NCI-H187 treated with DMSO at 0.1 percent for 48 hours (cell line): ENCODE measurements at regions not wholly inside any gene's neighbourhood (a gene's known extent, or its start where the extent isn't known, plus 50 kb on each side); places are given as distances from the start of the nearest gene placed in this dataset.
A peak's percentile ranks its signal among the peaks of the same experiment; 100 is the strongest.

Source experiments
- DNase-seq: peaks from one replicate; lab custom pipeline; 2025; lab: John Stamatoyannopoulos, UW

DNA sequence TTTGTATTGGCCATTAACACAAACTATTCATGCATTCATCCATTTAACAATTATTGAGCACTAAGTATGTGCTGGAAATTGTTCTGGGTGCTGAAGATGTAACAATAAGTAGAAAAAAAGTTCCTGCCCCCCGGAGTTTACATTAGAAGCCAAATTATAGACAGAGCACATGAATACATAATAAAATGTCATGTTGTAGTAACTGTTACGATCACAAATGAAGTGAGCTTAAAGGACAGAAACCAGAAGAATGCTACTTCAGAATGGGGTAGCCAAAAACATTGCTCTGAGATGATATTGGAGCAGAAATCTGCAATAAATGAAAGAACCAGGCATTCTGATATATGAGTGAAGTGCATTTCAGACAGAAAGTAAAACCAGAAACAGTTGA is 256.0 kb upstream of the SETBP1 start:
- no peak for DNase-seq

- DNase-seq: no peak
Observed at GRCh38 chr18:44425161-44425560, 255.5 kb upstream of the SETBP1 start.

DNA sequence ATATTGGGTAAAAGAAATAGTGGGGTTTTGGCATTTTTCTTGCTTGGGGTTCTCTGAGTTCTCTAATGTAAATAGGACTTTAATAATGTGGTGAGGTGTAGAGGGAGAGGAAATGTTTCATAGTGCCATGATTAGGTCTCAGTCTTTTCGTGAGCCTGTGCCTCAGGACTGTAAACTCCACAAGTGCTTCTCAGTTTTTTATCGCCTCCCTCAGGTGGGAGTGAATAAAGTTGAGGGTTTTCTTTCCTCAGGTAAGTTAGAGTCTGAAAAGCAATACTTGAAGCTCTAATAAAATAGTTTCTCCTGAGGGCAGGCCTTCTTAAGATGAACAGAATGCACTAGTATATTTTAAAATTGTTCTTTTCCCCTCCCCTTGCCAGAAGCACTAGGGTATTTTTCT is 243.1 kb upstream of the SETBP1 start:
- DNase-seq: no peak

- no peak for DNase-seq
Observed at GRCh38 chr18:44450226-44450625, 230.5 kb upstream of the SETBP1 start.

GRCh38 chr18:44452346-44452745 is 228.3 kb upstream of the SETBP1 start:
- DNase-seq: no peak

DNA sequence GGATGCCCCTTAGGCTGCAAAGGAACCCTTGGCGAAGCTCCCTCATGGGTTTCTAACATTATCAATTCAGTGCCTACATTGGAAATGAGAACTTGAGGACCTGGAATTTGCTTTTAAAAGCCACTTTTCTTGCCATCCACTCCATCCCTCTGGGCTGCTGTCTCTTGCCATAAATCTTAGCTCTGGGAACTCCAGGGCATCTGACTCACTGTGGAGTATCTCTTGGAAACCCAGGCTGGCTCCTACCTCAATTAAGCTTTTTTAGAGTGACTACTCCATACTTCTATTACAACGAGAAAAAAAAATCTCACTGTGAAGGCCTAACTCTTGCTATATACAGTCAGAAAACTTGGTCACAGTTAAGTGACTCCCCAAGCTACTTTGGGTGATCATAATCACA is 227.2 kb upstream of the SETBP1 start:
- peak; percentile 50 for DNase-seq

GRCh38 chr18:44458777-44459176 is 221.9 kb upstream of the SETBP1 start:
- DNase-seq: no peak

DNA sequence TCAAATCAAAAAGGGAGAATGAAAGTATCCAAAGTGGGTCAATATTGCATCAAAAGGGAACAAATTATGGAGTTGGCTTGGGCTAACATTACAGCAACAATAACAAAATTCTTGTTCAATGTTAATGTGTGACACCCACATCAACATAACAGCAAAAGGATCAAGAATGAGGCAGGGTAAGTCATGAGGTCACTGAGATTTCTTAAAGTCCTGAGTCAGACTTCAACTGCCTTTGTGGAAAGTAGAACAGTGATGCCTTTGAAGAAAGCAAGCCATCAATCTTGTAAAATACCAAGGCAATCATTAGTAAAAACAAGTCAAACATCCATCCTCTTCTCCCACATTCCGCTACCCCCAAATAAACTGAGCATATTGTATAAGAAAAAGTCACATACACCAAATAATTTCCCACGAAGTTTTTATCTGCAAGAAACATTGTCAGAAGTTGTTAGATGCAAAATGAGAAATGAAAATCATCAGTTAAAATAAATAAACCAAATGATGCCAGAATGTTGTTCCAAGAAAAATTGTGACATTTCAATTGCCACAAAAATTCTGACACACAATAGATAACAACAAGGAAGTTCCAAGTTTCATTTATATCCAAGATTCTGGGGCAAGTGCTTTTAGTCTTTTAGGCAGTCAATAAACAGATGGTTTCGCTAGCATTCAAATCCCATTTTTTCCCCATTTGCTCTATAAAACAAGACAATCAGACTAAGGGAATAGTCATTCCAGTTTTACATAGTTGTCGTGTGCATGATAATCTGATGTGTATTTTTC is 216.1 kb upstream of the SETBP1 start:
- DNase-seq: no peak

DNA sequence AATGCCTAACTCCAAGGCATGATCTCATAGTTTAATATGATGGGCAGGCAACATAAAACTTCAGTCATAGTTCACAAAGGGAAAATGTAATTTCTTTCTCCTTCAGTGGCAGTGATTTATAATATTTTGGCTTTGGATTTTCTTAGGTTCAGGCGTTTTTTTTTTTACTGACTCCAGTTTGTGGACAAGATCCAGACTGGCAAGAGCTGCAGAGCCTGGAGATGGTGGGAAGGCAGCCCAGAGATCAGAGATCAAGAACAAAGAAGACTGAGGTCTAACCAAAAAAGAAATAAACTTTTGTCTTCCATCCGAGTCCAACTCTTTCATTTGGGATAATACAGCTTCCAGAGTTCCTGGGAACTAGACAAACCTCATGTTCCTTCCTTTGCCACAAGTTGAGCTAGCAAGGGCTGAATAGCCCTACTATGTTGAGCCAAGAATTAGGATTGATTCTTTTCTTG is 215.3 kb upstream of the SETBP1 start:
- no peak for DNase-seq

GRCh38 chr18:44466997-44467396 is 213.7 kb upstream of the SETBP1 start:
- no peak for DNase-seq

DNA sequence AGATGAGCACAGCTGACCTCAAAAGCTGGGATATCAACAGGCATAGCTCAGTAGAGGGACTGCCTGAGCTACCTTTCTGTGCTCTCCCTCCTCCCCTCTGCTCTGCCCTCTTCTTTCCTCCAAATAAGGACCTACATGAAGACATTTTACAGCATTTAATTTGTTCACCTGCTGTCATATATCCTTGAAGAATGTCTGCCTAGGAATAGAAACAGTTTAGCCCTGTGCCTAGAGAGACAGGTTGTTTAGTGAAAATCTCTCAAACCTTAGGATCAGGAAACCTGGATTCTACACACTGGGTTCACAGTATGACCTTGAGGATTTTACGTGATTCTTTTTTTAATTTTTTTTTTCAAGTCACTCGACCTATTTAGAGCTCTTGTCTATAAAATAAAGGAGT is 213.0 kb upstream of the SETBP1 start:
- DNase-seq: no peak

DNA sequence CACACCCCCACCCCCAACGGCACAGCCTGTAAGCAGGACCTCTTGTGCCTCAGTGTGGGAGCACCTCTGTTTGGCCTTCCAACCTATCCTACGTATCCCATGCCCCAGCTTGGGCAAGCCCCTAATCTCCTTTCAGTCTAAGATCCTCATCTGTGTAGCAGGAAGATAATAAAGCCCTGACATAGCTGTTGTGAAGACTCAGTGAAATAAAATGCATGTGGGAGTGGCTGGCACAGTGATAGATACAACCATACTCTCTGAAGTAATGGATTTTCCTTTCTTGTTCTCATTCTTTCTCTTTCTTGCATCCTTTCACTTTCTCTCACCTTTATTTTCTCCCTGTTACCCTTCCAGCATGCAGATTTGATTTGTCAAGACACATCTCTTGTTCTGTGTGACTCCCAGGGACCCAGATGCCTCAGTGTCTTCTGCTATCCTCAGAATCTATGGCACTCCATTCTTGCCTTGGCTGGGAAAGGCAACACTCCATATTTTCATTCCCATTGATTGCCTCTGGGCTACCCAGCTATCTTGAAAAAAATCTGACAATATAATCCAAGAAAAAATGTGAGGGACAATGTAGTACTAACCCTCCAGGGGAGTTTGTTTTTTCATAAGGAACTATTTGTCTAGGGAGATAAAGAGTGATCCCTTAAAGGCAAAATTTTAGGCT is 207.2 kb upstream of the SETBP1 start:
- no peak for DNase-seq

DNA sequence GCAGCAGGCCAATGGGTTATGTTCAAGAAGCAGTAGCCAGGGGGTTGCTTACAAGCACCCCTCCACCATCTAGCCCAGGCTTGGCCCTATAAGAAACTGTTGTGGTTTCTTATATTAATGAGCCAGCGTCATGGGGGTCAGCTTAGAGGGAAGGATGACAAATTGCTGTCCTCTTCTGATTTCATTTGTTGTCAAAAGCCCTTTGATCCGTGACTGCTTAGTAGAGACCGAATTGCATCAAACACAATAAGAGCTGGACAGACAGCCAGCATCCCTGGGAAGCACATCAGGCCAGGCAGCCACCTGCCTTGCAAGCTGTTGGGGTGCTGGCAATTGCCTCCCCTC is 206.6 kb upstream of the SETBP1 start:
- DNase-seq: no peak

DNA sequence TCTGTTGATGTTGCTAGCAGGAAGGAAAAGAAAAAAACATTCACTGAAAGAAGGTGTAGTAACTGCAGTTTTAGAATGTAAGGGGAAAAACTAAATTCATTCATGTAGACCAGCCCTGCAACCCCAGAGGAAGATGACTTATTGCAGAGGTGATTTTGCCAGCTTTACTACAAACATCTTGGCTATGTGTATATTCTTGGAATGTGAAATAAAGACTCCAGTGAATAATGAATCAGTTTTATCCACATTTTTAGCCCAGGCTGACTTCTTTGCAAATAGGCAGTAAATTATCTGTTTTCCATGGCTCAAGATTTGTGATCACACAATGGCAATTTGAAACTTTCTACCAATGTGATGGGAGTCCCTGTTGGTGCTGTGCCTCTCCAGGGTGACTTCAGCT is 206.1 kb upstream of the SETBP1 start:
- no peak for DNase-seq

- DNase-seq: no peak
Observed at GRCh38 chr18:44482761-44483160, 197.9 kb upstream of the SETBP1 start.

DNA sequence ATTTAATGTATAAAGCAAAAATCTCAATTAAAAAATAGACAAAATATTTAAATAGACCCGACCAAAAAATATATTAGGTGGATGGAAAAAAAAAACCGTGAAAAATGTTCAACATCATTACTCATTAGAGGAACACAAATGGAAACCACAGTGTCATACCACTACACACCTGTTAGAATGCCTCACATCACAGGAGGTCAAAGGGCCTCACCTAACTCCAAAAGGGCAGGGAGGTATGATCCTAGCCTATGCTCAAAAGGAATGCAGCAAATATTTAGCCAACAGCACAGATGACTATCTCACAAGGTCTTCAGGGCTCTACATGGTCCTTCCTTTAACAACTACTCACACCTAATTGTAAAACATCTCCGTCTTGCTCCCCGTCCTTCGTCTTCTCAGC is 185.5 kb upstream of the SETBP1 start:
- no peak for DNase-seq

DNA sequence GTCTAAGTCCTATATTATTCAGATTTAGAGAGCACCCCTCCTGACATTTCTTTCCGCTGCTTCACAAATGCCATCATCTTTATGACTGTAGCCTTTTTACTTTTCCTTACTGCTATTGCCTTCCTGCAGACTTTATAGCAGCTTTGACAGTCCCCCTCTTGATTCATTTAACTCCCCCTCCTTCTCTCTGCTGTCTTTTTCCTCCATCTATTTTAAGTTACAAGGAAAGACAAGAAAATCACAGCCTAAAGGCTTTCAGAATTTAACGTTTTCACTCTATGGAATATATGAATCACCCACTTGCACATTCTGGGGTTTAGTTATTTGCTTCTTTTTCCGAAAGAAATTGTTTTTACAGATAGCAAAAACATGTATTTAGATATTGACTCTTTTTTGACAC is 183.4 kb upstream of the SETBP1 start:
- no peak for DNase-seq

- DNase-seq: no peak
Observed at GRCh38 chr18:44497757-44498490, 182.8 kb upstream of the SETBP1 start.

GRCh38 chr18:44500808-44501610 is 179.7 kb upstream of the SETBP1 start:
- DNase-seq: no peak

DNA sequence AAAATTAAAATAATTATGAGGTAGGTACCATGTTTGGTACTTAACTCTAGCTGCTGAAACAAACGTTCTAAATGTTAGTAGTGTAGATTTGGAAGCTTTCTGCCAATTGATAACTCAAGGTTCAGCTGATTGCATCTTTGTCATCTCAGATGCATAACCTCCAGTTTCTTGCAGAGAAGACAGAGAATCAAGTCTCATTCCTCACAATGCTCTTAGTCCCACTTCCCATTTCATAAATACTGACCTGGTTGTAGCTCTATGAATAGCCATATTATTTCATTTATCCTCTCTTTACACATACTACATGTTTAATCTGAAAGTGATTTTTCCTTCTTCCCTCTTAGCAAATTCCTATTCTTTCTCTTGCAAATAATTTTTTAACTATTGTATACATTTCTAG is 178.5 kb upstream of the SETBP1 start:
- DNase-seq: no peak

DNA sequence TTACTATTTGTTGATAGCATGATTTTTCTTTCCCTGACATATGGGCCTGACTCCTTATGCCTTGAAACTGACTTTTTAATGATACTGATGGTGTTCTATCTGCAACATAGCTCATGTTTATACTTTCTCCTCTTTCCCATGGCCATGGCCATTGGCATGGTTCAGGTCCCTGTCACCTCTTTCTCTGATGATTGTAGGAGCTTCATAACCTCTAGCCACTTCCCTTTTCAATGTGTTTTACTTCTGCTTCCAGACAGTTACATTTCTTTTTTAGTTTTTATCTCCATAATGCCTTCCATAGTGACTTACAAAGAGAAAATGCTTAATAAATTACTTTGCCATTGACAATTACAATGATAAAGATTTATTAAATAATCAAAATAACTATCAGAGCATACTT is 177.9 kb upstream of the SETBP1 start:
- no peak for DNase-seq

DNA sequence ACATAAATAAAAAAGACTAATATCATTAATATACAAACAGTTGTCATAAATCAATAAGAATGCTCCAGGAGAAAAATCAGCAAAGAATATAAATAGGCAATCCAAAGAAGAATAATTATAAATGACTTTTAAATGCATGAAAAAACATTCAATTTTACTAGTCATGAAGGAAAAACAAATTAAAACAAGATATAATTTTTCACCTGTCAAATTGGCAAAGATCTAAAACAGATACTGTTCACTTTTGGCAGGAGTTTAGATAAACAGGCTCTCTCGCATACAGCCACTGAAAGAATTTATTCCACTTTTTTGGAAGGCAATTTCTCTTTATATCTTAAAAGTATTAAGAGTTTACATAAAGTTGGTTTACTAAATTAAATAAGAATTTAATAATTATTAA is 176.8 kb upstream of the SETBP1 start:
- no peak for DNase-seq
